ENCODE measurements at regions not wholly inside any gene's neighbourhood (a gene's known extent, or its start where the extent isn't known, plus 50 kb on each side); places are given as distances from the start of the nearest gene placed in this dataset.

DNA sequence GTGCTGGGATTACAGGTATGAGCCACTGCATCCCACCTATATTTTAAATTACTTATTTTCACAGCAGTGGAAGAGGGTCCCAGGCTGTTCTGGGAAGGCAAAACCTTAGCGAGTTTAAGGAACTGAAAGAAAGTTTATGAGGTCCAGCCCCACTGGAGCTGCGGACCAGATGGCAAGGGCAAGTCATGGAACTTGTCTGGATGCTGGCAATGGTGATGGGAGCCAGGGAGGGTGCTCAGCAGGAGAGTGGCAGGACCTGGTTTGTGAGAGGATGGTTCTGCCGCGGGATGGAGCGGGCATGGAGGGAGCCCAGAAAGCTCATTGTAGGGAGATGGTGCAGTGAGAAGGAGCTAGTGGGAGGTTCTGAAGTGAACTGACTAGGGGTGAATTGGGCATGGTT is 50.6 kb upstream of the SLC45A1 start:
- DNase-seq: no peak

- DNase-seq: no peak
Observed at GRCh38 chr1:8266436-8267165, 51.3 kb upstream of the SLC45A1 start.

DNA sequence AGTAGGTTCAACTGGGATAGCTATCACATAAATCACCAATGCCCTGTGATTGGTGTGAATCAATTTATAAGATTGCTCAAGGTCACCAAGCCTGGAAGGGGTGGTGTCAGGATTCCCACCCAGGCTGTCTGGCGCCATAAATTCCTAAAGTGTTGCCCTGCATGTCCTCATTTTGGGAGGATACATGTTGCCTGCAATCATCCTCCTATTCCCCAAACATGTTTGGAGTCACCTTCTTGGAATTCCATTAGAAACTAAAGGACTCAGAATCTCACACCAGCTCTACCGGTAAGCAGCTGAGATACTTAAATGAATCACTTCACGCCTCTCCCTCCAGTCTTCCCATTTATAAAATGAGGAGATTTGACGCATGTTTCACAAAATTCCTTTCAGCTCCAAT is 54.1 kb upstream of the SLC45A1 start:
- DNase-seq: no peak

GRCh38 chr1:8261398-8261762 is 56.5 kb upstream of the SLC45A1 start:
- DNase-seq: no peak

- no peak for DNase-seq
Observed at GRCh38 chr1:8259498-8260290, 58.2 kb upstream of the SLC45A1 start.

GRCh38 chr1:8257621-8258020 is 60.3 kb upstream of the SLC45A1 start:
- DNase-seq: no peak

GRCh38 chr1:8256321-8256720 is 61.6 kb upstream of the SLC45A1 start:
- DNase-seq: no peak

- no peak for DNase-seq
Observed at GRCh38 chr1:8255712-8256111, 62.2 kb upstream of the SLC45A1 start.

DNA sequence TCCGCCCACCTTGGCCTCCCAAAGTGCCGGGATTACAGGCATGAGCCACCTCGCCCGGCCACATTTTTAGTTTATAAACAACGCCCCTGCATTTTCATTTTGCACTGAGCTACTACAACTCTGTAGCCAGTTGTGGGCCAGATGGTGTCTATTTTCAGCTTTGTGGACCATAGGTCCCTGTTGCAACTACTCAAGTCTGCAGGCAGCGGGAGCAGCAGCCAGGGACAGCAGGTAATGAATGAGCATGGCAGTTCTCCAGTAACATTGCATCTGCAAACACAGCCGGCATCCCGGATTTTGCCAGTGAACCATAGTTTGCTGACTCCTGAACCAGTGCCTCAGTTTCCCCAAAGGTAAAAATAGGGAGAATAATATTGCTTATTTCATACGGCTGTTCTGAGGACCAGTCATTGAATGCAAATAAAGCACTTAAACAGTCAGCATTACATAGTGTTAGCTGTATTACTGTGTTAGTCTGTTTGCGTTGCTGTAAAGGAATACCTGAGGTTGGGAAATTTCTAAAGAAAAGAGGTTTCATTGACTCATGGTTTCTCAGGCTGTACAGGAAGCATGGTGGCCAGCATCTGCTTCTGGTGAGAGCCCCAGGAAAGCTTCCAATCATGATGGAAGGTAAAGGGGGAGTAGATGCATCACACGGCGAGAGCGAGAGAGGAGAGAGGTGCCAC is 65.5 kb upstream of the SLC45A1 start:
- DNase-seq: no peak

GRCh38 chr1:8251635-8252034 is 66.3 kb upstream of the SLC45A1 start:
- DNase-seq: no peak

GRCh38 chr1:8249838-8250237 is 68.1 kb upstream of the SLC45A1 start:
- no peak for DNase-seq

DNA sequence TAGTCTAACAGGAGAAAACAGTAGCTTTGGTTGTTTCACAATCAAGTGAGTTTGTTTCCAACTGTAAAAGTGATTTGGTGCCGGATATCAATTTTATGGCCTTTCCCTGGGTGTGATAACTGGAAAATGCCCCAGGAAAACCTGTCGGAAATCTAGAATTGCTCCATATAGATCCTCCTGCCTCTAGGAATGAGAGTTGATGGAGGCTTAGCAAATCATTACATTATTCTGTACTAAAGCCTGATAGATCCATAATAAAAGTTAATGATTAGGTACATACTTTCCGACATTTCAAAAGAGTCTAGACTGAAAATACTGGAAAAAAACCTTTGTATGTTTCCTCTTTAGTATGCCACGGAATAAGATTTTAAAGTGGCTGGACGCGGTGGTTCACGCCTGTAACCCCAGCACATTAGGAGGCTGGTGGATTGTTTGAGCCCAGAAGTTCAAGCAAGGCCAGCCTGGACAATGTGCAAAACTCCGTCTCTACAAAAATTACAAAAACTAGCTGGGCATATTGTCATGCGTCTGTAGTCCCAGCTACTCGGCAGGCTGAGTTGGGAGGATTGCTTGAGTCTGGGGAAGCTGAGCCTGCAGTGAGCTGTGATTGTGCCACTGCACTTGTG is 70.0 kb upstream of the SLC45A1 start:
- DNase-seq: no peak

DNA sequence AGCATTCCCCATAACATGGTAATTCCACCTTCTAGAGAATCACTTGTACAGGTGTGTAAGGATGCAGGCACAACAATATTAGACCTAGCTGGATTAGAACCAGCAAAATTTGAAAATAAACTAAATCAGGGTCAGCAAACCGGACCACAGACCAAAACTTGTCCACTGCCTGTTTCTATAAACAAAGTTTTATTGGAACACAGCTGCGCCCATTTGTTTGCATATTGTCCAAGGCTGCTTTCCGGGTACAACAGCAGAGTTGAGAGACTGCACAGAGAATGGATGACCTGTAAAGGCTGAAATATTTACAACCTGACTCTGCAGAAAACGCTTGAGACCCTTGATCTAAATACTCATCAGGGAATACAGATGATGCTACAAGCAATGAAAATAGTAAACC is 73.6 kb upstream of the SLC45A1 start:
- no peak for DNase-seq

DNA sequence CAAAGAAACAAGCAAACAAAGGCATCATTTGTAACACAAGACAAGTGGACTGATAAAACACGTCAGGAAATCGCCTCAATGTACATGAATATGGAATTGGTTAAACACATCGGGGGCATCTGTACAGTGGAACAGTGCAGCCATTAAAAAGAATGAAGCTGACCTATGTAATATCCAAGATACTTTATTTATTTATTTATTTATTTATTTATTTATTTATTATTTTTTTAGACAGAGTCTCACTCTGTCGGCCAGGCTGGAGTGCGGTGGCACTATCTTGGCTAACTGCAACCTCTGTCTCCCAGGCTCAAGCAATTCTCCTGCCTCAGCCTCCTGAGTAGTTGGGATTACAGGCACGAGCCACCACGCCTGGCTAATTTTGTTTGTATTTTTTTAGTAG is 75.4 kb upstream of the SLC45A1 start:
- no peak for DNase-seq

- no peak for DNase-seq
Observed at GRCh38 chr1:8241417-8242014, 76.4 kb upstream of the SLC45A1 start.

GRCh38 chr1:8239306-8240023 is 78.4 kb upstream of the SLC45A1 start:
- DNase-seq: no peak

- DNase-seq: no peak
Observed at GRCh38 chr1:8239039-8239305, 78.9 kb upstream of the SLC45A1 start.

- no peak for DNase-seq
Observed at GRCh38 chr1:8238141-8239038, 79.5 kb upstream of the SLC45A1 start.

GRCh38 chr1:8232036-8232757 is 85.7 kb upstream of the SLC45A1 start:
- no peak for DNase-seq

DNA sequence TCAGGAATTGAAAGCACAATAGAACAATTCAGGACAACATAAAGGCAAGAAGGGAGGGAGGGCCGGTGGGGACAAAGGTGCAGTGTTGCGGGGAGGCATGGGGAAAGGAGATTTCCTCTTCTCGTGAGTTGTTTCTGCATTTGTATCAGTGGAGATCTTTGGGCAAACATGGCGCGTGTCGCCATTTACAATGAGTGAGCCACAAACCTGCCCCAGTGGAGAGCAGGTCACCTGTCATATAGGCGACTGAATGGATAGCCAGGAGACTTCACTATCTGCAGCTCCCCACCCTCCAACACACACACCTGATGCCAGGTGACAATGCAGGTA is 87.7 kb upstream of the SLC45A1 start:
- DNase-seq: no peak

- no peak for DNase-seq
Observed at GRCh38 chr1:8228253-8228652, 89.7 kb upstream of the SLC45A1 start.
